DMS79 (cell line): ENCODE measurements at regions not wholly inside any gene's neighbourhood (a gene's known extent, or its start where the extent isn't known, plus 50 kb on each side); places are given as distances from the start of the nearest gene placed in this dataset.

Source experiments
- DNase-seq: peaks from one replicate; lab custom pipeline; 2025; lab: John Stamatoyannopoulos, UW

DNA sequence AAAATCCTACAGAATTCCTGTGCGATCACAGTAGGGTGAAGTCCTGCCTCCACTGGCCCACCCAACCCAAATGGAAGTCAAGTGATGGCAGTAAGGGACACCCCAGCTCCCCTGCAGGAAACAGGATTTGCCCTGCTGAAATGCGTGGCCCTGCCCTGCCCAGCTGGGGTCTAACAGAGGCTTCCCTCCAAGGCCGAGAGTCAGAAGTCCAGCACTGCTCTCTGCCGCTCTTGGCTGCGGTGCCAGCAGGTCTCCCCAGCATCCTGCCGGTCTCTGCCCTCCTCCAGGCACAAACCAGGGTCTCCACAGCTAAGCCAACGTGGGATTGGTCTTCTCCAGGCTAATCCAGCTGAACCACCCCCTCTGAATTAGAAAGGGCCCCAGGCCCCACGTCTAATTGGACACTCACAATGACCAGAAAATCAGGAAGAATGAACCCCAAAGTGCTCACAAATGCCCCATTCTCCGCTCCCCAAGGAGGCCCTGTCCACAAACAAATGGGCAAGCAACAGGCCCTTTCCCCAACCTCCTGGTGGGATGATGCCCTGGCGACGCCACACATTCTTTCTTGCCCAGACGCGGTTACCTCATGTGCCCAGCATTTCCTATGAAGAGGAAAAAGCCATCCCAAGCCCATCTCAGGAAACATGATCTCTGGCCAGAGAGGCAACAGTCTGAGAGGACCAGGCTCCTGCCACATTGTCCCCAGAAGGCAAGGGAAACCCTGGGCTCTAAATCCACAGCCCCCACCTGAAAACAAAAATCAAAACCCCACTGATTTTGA, 117.2 kb downstream of the BANF2 start:
- no peak for DNase-seq

DNA sequence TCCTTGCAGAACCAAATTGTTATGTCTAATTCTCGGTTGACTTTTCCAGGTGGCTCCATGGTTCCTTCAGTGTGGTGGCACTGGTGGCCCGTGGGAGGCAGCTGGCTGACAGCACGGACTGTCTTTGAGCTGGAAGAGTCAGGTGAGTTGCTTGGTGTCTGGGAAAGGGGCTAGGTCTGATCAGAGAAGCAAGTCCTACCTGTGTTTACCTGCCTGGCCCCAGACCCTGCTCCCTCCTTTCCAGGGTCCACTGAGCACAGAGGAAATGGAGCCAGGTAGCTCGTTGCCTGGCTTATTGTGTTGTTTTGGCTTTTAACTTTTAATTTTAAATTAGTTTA, 111.8 kb downstream of the BANF2 start:
- DNase-seq, result no peak

DNA sequence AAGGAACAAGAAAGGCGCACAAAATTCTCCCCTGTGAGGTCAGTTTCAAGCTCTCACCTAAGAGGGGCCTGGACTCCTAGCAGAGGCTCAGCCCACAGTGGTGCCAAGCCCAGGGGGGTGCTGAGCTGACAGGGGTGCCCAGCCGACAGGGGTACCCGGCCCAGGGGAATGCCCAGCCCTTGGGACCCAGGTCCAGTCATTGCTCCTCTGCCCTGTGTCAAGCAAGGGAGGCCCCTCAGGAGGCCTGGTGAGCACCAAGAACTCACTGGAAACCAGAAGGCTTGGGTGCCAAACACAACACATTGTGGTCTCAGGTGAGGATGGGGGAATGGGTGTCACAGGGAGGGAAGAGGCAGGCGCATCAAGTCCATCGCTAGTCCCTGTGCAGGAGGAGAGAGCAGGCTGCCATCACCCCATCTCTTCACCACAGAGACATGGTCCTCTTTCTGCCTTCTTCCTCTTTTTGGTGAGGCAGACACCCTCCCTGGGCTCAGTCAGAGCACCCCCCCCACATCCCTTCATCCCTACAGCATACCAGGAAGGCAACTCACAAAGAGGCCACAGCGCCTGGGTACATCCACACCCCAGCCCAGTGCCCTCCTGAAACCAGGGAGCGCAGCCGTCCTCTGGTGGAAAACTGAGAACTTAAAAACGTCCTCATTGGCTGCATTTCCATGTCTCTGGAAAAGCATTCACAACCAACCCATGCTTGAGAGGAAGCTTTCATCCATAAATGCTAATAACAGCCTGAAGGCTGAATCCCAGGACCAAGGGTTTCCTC, 111.3 kb downstream of the BANF2 start:
- no peak for DNase-seq

DNA sequence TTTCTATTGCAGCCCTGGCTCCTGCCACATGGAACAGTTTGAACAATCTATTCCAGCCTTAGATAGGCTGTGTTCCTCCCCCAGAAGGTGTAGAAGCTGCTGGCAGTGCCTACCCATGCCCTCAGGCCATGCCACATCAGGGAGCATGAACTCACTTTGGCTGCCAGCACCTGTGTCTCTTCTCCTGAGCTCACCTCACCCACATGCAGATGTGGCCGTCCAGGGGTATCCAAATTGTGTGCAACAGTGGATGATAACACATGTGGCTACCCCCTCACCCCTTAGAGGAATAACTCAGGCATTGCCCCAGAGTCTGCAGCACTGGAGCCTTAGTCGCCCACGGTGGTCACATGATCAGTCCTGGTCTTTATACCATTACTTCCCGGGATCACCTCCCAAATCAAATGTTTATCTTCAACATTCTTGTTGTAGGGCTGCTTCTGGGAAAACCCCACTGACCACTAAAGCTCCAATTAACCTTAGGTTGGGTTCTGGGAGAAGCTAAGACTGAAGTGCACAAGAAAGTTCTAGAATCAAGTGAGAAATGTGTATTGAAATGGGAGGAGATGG, 110.4 kb downstream of the BANF2 start:
- DNase-seq, result no peak

DNA sequence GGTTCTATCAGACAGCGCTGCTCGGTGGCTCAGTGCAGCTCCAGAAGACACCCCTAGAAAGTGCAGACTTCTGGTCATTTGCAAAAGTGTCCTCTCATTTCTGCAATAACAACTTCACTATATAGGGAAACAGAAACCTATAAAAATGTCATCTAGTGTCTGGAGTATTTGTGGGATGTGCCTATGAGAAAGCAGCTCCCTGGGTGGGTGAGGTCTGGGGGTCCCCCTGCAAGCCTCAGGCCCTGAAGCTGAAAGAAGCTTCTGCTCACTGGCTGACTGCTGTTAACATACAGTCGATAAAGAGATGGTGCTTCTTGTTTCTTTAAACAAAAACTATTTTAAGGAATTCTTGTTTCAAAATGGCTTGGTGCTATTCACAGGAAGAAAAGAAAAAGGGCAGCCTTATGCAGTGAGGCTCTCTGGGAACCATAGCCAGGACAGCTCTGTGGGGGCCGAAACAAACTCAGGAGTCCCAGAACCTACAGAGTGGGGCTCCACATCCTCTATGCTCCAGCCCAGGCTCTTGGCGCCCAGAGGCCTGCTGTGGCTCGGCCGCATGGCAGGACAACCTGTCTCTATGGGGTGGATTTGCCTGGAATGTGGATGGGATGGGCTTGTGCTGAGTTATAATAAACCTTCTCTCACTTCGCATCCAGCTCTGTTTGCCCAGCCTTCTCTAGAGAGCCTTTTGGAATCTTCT, 109.7 kb downstream of the BANF2 start:
- DNase-seq, result no peak

DNA sequence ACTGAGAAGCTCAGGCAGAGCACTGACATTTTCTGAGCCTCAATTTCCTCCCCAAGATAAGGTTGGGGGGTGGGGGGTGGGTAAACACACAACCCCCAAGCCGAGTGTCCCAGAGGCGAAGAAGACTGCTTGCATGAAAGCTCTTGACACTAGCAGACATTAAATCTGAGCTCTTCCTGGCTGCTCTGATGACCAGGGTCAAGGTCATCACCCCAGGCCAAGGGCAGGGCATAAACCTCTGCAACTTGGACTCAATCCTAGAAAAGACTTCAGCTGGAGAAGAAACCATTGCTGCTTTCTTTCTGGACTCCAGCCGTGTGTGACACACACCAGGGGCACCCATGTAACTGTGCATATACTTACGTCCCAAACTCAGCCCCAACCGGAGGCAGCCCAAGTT, 109.0 kb downstream of the BANF2 start:
- DNase-seq, result no peak

DNA sequence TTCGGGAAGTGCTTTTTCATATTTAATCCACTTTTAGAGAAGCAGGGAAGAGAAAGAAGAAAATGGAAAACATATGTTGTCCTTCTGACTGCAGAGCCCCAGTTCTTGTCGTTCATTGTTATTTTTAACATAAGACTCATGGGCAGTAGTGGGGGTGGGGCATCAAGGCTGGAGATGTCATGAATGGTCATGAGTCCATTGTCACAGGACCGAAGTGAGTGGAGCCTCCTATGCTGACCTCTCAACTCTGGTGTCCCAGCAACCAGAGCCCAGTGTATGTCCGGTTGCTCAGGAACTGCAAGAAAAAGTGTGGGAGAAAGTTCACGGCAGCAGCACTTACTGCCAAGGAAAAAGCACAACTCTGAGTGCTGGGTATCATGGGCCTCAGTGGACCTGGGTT, 108.6 kb downstream of the BANF2 start:
- no peak for DNase-seq

DNA sequence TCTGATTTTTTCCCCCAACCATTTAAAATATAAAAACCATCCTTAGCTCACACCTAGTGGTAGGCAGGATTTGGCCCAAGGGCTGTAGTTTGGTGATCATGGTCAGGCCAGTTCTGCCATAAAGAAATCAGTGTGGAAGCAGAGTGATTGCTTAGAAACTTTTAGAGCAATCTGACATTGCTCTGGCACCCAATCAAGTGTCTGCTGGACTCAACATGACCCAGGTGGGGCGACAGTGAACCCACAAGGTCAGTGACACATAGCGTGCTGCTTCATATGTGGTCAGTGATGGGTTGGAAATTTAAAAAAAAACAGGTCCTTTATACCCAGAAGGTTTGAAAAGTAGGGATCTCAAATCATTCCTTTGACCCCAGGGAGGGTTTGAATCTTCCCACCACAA, 107.9 kb downstream of the BANF2 start:
- DNase-seq, result no peak

DNA sequence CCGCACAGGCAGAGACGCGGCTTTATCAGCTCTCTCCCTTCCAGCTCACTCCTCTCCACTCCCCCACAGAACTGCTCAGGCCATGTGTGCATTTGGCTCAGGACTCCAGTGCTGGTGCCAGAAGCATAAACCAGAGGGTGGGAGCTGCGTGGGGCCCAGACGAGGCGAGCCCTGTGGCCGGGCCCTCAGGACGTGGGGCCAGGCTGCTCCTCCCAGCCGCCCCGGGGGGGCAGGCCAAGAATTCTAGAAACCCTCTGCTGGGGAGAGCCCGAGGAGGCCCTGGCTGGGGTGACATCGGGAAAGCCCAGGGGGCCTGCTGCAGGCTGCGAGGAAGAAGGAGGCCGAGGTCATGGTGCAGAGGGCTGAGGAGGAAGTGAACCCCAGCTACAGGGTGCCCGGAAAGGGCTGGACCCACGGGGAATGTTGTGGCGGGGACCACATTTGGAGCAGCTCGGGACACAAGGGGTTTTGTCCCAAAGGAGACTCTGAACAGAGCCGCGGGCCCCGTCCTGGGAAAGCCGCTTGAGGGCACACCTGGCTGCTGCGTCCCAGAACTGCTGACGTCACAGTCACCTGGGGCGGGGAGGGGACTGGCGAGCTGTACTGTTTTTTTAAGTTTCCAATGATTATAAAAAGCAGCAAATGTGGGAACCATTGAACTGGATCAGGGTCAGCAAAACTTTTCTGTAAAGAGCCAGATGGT, 107.1 kb downstream of the BANF2 start:
- no peak for DNase-seq

DNA sequence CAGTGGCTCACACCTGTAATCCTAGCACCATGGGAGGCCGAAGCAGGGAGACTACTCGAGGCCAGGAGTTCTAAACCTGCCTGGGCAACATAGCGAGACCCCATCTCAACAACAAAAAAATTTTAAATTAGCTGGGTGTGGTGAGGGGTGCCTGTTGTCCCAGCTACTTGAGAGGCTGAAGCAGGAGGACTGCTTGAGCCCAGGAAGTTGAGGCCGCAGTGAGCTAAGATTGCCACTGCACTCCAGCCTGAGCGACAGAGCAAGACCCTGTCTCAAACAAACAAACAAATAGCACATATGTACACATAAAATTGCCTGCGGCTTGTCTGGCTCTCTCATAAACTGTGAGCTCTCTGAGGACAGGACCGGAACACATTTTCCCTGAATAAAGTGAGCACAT, 106.3 kb downstream of the BANF2 start:
- no peak for DNase-seq

DNA sequence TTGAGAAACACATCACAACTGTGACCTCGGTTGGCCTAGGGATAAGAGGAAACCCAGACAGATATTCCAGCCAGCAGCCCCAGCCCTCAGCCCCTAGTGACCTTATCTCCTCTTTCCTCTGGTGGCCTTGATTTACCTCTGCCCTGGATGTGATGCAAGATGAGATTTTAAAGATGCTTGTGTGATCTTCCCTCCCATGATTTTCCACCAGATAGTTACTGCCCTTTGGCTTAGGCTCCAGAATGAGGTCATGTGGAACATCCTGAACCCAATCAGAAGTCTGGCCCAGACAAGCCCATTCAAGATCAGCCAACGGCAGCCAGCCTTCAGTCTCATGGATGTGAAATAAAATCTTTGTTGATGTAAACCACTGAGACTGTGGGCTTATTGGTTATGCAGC, 104.0 kb downstream of the BANF2 start:
- no peak for DNase-seq

DNA sequence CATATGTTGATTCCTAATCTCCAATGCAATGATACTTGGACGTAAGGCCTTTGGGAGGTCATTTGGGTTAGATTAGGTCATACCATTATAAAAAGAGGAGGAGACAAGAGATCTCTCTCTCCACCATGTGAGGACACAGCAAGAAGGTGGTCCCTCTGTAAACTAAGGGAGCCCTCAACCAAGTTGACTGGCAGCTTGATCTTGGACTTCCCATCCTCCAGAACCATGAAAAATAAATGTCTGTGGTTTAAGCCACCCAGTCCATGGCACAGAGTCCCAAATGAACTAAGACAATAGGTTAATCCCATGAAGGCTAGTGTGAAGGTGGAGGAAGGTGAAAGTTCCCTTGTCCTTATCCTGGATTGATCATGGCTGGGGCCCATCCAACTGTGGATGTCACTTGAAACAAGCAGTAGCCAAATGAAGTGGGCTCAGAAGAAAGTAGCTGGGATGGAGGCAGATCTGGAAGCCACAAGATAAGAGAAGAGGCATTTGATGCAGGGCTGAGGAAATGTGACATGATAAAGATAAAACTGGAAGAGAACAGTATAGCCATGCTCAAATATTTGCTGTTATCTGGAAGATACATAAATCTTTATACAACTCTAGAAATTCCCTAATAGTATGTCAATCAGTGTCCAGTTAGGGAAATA, 99.9 kb downstream of the BANF2 start:
- DNase-seq, result no peak

DNA sequence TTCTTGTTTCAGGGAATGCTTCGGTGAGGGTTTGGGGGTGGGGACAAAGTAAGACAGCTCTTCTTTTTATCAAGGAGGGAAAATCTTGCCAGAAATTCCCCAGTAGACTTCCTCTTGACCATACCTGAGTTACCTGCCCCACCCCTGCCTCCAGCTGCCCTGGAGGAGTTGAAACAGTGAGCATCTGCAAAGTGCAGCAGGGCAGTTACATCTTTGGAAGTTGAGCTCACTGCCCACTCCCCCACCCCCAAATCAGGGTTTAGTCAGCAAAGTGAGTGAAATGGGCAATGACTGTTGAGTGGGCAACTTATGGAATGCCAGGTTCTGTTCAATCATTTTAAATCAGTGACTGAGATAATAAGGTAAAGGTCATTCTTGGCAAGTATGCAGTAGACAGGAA, 98.8 kb downstream of the BANF2 start:
- DNase-seq, result no peak

DNA sequence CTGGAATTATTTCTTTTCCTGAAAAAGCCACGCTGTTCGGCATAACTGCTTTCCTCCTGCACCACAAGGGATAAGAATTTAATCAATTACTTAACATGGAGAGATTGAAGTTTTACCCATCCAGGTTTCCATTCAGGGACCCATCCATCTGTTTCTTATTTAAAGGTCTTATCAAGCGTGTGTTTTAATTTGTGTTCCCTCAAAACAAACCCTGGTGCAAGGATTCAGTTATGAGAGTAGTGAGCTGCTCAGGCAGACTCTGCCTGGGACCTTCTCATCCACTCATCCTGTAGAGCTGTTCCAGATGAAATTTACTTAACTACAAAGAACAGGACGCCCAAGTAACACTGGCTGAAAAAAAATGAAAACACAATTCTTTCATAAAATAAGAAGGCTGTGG, 97.8 kb downstream of the BANF2 start:
- DNase-seq, result no peak

DNA sequence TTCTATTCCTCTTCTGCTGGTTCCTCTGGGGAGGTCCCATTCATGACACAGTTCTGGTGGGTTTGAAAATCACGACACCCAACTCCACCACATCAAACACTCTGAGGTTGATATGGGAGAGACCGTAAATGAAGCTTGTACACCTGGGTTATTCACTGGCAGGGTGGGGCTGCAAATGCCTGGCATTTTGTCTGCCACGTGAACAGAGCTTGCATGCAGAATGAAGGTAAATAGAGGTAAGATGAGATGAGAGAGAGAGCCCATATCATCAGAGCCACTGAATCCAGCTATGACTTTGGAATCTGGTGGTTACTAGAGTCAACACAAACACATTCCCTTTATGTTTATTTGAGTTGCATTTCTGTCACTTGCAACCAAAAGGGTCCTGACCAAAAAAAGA, 97.4 kb downstream of the BANF2 start:
- no peak for DNase-seq

DNA sequence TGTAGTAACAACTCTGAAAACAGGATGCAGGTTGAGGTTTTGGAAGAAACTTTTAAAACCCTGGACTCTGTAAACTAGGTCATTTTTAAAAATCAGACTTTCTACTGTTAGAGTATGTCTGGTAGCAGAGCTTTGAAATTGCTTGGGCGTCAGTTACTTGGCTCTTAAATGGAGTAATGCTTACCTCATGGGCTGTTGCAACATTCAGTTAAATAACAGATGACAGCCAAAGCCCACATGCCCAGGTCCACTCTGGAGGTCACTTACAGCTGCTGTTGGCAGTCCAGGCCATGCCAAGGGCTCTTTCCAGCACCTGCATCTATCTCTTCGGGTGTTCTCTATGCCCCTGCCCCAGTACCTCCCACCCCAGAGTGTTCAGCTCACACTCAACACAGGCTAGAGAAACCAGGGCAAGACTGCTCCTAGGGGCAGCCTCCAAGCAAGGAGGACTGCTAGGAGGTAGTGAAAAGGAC, 96.4 kb downstream of the BANF2 start:
- DNase-seq, result no peak

DNA sequence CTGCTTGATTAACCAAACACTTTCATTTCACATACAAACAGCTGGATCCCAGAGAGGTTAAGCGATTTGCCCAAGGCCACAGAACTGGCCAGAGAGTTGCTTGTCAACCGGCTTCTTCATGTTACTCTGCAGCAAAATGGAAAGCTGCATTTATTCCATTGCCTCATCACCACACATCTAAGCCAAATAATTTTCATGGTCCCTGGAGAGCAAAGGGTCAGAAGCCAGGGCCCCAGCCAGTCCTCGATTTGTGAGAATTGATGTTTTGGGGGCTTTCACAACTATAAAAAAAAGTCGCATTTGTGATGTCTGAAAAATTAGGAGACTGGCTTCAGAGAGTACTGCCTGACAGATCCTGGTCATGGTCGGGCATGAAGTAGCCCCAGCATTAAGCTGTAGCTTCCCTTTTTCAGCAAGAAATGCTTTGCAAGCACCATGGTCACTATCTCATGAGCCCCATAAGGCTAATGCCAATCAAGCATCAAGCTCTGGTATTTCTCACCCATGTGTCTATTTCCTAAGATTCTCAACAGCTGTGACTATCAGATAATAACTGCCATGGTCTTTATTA, 95.8 kb downstream of the BANF2 start:
- no peak for DNase-seq

DNA sequence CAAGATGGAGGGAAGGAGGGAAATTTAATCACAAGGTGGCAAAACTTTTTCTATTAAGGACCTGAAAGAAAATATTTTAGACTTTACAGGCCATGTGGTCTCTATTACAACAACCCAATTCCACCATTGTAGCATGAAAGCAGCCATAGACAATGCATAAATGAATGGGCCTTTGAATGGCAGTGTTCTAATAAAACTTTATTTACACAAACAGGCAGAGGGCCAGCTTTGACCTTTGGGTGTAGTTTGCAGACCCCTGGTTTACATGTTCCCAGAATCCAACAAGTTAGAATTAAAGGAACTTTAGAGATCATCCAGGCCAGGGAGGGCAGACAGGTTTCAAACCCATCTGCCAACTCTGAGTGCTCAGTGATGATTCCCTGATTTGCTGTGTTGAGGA, 95.2 kb downstream of the BANF2 start:
- DNase-seq, result no peak

DNA sequence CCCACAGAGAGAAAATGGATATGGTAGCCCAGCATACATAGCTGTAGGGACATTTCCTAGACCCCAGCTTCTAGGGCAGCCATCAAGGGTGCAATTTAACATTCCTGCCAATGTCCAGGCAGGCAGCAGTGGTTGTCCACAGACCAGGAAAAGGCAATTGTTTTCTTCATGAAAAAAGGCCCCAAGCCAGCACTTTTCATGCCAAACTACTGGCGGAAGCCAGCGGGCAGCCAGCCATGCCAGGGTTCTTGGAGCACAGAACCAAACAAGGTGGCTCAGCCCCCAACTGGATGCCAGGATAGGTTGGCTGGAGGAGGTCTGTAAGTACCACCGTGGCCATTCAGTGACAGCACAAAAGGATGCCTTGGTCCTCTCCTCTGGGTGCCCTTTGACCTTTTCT, 94.6 kb downstream of the BANF2 start:
- DNase-seq, result no peak

DNA sequence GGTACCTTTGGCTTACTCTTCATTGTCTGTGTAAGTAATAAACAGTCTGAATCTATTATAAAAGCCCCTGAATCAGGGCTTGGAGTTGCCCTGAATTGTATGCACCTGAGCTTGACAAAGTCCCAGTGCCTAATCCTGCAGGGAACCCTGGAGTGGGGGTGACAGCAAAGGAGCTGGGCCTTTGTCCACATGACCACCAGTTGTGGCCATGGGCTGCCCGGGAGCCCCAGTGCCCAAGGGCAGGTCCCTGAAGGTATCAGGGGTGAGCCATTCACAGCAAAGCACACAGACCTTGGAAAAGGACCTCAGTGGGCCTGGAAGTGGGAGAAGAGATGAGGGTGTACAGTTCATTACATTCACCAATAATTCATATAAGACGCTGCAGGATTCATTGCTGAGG, 94.2 kb downstream of the BANF2 start:
- DNase-seq, result no peak

DNA sequence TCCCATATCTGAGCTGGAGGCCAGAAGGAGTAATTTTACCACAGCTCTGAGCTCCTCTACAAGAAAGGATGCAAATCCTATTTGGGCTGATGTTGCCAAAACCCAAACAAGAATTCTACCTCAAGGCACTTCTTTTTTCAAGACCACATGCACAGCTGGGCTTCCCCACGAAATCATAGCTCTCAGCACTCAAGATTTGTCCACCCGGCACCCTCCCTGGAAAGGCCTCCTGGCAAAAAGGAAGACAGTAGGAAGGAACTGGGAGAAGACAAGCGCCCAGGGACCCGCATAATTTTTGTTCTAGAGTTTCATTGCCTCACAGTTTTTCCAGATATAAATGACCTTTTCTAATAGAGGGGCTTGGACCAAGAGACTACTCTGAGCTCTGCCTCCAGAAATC, 90.5 kb downstream of the BANF2 start:
- DNase-seq, result no peak
